Fibroblast of villous mesenchyme (primary cell): ENCODE measurements at regions not wholly inside any gene's neighbourhood (a gene's known extent, or its start where the extent isn't known, plus 50 kb on each side); places are given as distances from the start of the nearest gene placed in this dataset.

ENCODE experiments used
- DNase-seq: peaks from one replicate; pipeline ENCODE4 v3.0.0-alpha.2; 2010; ENCODE audit warnings: low read depth
- H3K4me3 ChIP-seq: 2 replicates; pipeline ENCODE4 v1.5.1; 2011; ENCODE audit warnings: low read depth, mild to moderate bottlenecking, low read length
- CTCF ChIP-seq: IDR thresholded peaks from 2 replicates; pipeline ENCODE4 v1.5.1; 2012; ENCODE audit warnings: low read depth, mild to moderate bottlenecking, low read length; ENCODE audit not compliant: insufficient read depth

DNA sequence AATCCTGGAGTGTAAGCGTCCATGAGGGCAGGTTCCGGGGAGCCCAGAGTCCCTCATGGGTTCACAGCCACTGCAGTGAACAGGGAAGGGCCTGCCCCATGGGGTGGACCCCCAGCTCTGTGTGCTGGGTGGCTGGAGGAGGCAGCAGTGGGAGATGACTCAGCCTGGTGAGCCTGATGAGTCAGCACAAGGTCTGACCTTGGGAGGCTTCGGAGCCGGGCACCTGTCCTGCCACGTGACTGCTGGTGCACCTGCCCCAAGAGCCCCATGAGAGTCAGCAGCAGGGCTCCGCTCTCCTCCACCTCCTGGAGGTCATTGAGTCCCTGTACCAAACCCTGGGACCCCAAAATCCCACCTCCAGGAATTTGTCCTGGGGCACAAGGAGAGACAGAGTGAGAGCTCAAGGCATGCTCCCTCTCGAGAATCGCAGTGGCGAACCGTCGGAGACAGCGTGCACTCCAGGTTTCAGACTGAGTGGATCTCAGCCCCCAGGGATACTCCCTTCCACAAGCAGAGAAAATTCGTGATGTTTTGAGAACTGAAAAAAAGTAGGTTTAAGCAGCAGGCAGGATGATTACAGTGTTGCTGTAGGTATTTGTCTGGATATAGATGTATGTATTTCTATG is 1221.7 kb downstream of the BRD1 start:
- TF ChIP-seq CTCF, result no peak
- no peak overlapping the region for H3K4me3 ChIP-seq
- DNase-seq, result no peak

DNA sequence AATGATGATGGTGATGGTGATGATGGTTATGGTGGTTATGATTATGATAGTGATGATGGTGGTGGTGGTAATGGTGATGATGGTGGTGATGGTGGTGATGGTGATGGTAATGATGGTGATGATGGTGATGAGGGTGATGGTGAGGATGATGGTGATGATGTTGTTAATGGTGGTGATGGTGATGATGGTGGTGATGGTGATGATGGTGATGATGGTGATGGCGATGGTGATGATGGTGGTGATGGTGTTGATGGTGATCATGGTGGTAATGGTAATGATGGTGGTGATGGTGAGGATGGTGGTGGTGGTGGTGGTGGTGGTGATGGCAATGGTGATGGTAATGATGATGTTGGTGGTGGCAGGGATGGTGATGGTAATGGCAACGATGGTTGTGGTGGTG is 1222.5 kb downstream of the BRD1 start:
- TF ChIP-seq CTCF, result no peak

GRCh38 chr22:48603621-48604320 is 1223.9 kb downstream of the BRD1 start:
- no peak overlapping the region for H3K4me3 ChIP-seq
- no peak for DNase-seq
- no peak for TF ChIP-seq CTCF

More for the DNA sequence above, 1222.5 kb downstream of the BRD1 start:
- H3K4me3 ChIP-seq, result no peak overlapping the region
- no peak for DNase-seq

DNA sequence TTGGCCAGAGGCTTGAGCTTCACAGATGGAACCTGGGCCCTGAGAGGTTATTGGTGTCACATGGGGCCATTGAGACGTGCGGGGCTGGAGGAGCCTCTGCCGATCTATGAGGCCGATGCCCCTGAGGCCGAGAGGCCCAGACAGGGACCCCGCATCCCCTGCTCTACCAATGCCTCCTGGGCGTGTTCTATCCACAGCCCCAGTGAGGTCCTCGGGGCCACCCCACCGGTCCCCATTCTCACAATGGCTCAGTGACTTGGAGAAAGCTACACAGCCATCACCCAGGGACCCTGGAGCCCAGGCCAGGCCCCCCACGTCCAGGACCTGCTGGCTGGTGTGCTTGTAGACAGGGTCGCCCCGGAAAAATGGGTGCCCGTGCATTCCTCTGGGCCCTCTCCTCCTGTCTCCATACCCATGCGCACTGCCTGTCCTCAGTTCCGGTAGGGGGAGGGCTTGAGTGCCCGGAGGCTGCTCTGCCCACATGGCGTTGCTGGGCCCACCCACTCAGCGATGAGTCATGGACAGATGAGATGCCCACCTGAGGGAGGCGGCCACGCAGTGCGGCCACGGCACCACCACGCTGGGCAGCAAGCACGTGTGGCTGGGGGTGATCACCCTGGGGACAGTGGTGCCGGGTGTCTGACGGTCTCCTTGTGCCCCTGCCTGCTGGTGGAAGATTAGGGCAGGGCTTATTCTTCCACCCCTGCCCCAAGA is 1224.7 kb downstream of the BRD1 start:
- no peak for DNase-seq
- TF ChIP-seq CTCF, result no peak
- H3K4me3 ChIP-seq, result no peak overlapping the region

- DNase-seq, result no peak
- TF ChIP-seq CTCF, result no peak
- H3K4me3 ChIP-seq, result no peak overlapping the region
Observed at GRCh38 chr22:48600681-48601080, 1227.0 kb downstream of the BRD1 start.

DNA sequence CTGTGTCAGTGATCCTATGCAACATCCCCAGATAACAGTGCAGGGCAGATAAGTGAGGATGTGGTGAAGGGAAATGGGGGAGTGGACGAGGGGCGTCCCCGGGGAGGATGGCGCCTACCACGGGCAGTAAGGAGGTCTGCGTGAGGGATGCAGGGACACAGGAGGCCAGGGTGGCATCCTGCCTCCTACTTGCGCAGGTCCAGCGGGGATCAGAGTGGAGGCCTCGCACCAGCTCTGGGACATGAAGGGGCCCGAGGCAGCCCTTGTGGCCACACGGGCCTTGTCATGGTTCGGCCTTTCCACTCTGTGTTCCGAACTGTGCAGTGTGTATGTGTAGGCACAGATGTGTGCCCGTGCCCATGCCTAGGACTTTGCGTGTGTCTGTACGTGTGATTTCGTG is 1227.5 kb downstream of the BRD1 start:
- no peak for TF ChIP-seq CTCF
- no peak for DNase-seq
- H3K4me3 ChIP-seq, result no peak overlapping the region
